ENCODE measurements at regions not wholly inside any gene's neighbourhood (a gene's known extent, or its start where the extent isn't known, plus 50 kb on each side); places are given as distances from the start of the nearest gene placed in this dataset.

DNA sequence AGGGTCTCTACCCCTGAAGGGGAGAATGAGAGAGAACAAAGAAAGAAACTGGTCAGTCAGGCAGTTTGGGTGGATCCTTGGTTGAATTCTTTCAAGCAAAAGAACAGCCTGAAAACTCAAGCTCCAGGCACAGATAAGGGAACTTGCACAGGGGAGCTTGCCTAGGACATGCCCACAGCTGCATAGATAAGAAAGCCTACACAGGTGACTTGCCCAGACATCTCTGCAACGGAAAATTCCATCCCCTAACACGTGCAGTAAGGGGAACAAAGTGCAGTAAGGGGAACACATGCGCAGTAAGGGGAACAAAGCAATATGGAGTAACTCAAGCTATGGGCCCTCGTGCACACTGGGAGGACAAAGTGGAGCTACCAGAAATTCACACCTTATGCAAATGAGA, 540.1 kb upstream of the MIS18BP1 start:
- TF ChIP-seq POLR2A (IDR thresholded peaks at IDR 0.05; ENCODE audit: borderline replicate concordance, extremely low read depth, insufficient read depth, insufficient read length) = no peak
- TF ChIP-seq, protein P1, sequence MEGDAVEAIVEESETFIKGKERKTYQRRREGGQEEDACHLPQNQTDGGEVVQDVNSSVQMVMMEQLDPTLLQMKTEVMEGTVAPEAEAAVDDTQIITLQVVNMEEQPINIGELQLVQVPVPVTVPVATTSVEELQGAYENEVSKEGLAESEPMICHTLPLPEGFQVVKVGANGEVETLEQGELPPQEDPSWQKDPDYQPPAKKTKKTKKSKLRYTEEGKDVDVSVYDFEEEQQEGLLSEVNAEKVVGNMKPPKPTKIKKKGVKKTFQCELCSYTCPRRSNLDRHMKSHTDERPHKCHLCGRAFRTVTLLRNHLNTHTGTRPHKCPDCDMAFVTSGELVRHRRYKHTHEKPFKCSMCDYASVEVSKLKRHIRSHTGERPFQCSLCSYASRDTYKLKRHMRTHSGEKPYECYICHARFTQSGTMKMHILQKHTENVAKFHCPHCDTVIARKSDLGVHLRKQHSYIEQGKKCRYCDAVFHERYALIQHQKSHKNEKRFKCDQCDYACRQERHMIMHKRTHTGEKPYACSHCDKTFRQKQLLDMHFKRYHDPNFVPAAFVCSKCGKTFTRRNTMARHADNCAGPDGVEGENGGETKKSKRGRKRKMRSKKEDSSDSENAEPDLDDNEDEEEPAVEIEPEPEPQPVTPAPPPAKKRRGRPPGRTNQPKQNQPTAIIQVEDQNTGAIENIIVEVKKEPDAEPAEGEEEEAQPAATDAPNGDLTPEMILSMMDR (IDR thresholded peaks at IDR 0.05 in 2 of 3, conservative IDR thresholded peaks at IDR 0.05 in 1 of 3; ENCODE audit: borderline replicate concordance in 1 of 3, insufficient read depth in 1 of 3, low read depth in 2 of 3, low read length in 2 of 3) = no peak
- TF ChIP-seq, protein P2, sequence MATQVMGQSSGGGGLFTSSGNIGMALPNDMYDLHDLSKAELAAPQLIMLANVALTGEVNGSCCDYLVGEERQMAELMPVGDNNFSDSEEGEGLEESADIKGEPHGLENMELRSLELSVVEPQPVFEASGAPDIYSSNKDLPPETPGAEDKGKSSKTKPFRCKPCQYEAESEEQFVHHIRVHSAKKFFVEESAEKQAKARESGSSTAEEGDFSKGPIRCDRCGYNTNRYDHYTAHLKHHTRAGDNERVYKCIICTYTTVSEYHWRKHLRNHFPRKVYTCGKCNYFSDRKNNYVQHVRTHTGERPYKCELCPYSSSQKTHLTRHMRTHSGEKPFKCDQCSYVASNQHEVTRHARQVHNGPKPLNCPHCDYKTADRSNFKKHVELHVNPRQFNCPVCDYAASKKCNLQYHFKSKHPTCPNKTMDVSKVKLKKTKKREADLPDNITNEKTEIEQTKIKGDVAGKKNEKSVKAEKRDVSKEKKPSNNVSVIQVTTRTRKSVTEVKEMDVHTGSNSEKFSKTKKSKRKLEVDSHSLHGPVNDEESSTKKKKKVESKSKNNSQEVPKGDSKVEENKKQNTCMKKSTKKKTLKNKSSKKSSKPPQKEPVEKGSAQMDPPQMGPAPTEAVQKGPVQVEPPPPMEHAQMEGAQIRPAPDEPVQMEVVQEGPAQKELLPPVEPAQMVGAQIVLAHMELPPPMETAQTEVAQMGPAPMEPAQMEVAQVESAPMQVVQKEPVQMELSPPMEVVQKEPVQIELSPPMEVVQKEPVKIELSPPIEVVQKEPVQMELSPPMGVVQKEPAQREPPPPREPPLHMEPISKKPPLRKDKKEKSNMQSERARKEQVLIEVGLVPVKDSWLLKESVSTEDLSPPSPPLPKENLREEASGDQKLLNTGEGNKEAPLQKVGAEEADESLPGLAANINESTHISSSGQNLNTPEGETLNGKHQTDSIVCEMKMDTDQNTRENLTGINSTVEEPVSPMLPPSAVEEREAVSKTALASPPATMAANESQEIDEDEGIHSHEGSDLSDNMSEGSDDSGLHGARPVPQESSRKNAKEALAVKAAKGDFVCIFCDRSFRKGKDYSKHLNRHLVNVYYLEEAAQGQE (IDR thresholded peaks at IDR 0.05; ENCODE audit: low read depth) = no peak
- no peak for TF ChIP-seq CEBPB (IDR thresholded peaks at IDR 0.05; ENCODE audit: low read depth)
